Heart left ventricle (tissue), 16 donors: ENCODE measurements at regions not wholly inside any gene's neighbourhood (a gene's known extent, or its start where the extent isn't known, plus 50 kb on each side); places are given as distances from the start of the nearest gene placed in this dataset.

Experiments used
- ATAC-seq, 4 donors: fragments of 200-7000 bp; cut with Tn5 transposase; one replicate each; pipeline ENCODE4 v1.9.1; 2020 to 2022; ENCODE audit warnings: moderate library complexity in 4 of 4, mild to moderate bottlenecking in 3 of 4, moderate number of reproducible peaks in 1 of 4
- DNase-seq, 5 donors: peaks; one replicate each; pipeline ENCODE4 v3.0.0-alpha.2; 2020
- H3K27ac ChIP-seq, 12 donors: fragments of 200-600 bp; sonication (generic) in 4 of 12; one replicate each; pipeline versions ENCODE4 v1.5.0 to v1.8.0; 2016 to 2022; ENCODE audit warnings: mild to moderate bottlenecking in 2 of 12
- H3K27me3 ChIP-seq, 9 donors: fragments of 200-600 bp; sonication (generic) in 2 of 9; one replicate each; pipeline versions ENCODE4 v1.5.1 to v1.8.0; 2016 to 2022; ENCODE audit warnings: mild to moderate bottlenecking in 3 of 9
- H3K36me3 ChIP-seq, 9 donors: fragments of 200-600 bp; sonication (generic) in 2 of 9; one replicate each; pipeline versions ENCODE4 v1.5.0 to v1.8.0; 2018 to 2022; ENCODE audit warnings: mild to moderate bottlenecking in 2 of 9
- H3K4me1 ChIP-seq, 12 donors: fragments of 200-600 bp; sonication (generic) in 4 of 12; one replicate each; pipeline versions ENCODE4 v1.5.0 to v1.8.0; 2016 to 2022; ENCODE audit warnings: mild to moderate bottlenecking in 3 of 12
- H3K4me3 ChIP-seq, 12 donors: fragments of 200-600 bp; sonication (generic) in 4 of 12; one replicate each; pipeline versions ENCODE4 v1.5.0 to v1.8.0; 2017 to 2022; ENCODE audit warnings: mild to moderate bottlenecking in 9 of 12, moderate library complexity in 4 of 12
- H3K9me3 ChIP-seq, 12 donors: fragments of 200-600 bp; sonication (generic) in 4 of 12; one replicate each; pipeline versions ENCODE4 v1.5.0 to v1.8.0; 2016 to 2022; ENCODE audit warnings: mild to moderate bottlenecking in 1 of 12
- POLR2A ChIP-seq, 2 donors: fragments of 450-650 bp; IDR thresholded peaks; one replicate each; pipeline ENCODE4 v1.6.1; 2017; ENCODE audit warnings: antibody characterized with exemption in 2 of 2, mild to moderate bottlenecking in 2 of 2, moderate library complexity in 2 of 2
- WGBS, 4 donors: extraction: QIAGEN DNeasy Blood & Tissue Kit in 2 of 4; methylation state at CpG; one replicate each; pipeline versions ENCODE4 v1.1.5 to v1.1.7; 2013 to 2018; 5-methylcytosine and 5-hydroxymethylcytosine counted together
- intact Hi-C, 10 donors: fragments of 100-400 bp; cut with DNase I; formaldehyde crosslinking; loops; one replicate each; pipeline versions ENCODE4 v1.11.1 to v1.14.2; 2022
- TF ChIP-seq, protein P1 (sequence below), 12 donors: fragments of 200-600 bp; sonication (generic) in 4 of 12; IDR thresholded peaks; one replicate each; pipeline versions ENCODE4 v1.5.0 to v1.8.0; 2018 to 2022; ENCODE audit warnings: antibody characterized with exemption in 12 of 12, mild to moderate bottlenecking in 5 of 12
- donor health status: ischemic (EF 13 %, LVEDD 7.1; RV severe dilation, severe dysfunction).
- donor health status: healthy with polysubstance abuse.
- donor health status: DM: no; HTN: yes; CAD: no.
- donor health status: DM: no; HTN: no; CAD: no.
- donor health status: ischemic (EF 25% LVEDD 6.9; RV normal size, moderate dysfunction).
- donor health status: ischemic (EF 25% LVEDD 5.7; RV mildly dilated, moderate dysfunction).
- donor health status: healthy.
- donor health status: DM: yes; HTN: yes; CAD: no.
- donor health status: ischemic (EF 35%, LVEDD 5.7; RV mildly dilated, moderate dysfunction).
- donor health status: nonischemic (EF 11% LVEDD 7.7; RV severe dilation, severe dysfunction).
- donor health status: DM: yes; HTN: yes; CAD: no.
- donor health status: PGD.
- donor health status: ischemic (EF 29% LVEDD 5.4; RV normal size, mild dysfunction).
- donor health status: nonischemic (EF 23%, LVEDD 6.1; RV moderate dilation, normal function).

DNA sequence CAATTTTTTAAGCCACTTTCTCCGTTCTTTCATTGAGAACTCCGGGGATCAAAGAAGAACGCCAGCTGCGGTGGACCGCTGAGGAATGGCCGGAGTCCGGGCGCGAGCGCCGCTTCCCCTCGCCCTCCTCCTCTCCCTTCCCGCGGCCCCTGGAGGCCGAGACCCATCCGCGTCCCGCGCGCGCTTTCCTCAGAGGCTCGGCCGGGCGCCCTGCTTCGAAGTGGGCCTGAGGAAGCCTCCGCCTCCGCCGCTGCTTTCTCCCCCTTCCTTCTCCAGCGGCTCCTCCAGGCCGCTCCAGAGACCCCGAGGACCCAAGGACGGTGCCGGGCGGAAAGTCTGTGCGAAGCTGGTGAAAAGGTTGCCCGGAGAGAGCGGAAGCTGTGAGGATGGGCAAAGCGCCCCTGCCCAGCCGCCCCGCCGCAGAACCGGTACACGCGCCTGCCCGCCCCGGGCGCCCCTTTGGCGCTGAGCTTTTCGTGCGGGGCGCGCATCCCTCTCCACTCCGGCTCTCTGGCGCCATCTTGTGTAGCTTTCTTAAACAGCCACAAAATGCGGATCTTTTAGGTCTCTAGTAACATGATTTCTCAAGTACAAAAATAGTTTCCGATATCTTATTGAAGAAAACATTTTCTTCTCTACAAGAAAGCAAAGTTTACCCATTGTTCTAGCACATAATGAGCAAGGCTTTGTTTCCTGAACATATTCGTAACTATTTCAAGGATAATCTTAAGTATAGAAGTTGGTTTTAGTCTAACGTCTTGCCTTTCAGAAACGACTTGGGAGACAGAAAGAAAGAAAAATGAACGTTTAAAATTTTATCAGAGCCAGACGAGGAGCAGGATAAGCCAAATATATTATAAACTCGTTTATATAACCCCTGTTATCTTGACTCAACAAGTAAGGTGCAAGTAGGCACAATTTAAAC is 59.2 kb upstream of the FAM174B start:
- Histone ChIP-seq H3K9me3 (peaks cover 0 to 8% (median 0%) of the 10 kb centered on the region in 12 donors), H3K27me3 (peaks cover 0 to 5% (median 0%) of the 10 kb centered on the region in 9 donors), H3K27ac (peak overlapping the region; percentile 17 to 86 (median 59)), H3K4me1 (peaks cover 0 to 9% (median 4%) of the 10 kb centered on the region in 12 donors), H3K36me3 (no peaks in the 10 kb centered on the region), H3K4me3 (peak overlapping the region; percentile 33 to 74 (median 62))
- TF ChIP-seq, protein P1, sequence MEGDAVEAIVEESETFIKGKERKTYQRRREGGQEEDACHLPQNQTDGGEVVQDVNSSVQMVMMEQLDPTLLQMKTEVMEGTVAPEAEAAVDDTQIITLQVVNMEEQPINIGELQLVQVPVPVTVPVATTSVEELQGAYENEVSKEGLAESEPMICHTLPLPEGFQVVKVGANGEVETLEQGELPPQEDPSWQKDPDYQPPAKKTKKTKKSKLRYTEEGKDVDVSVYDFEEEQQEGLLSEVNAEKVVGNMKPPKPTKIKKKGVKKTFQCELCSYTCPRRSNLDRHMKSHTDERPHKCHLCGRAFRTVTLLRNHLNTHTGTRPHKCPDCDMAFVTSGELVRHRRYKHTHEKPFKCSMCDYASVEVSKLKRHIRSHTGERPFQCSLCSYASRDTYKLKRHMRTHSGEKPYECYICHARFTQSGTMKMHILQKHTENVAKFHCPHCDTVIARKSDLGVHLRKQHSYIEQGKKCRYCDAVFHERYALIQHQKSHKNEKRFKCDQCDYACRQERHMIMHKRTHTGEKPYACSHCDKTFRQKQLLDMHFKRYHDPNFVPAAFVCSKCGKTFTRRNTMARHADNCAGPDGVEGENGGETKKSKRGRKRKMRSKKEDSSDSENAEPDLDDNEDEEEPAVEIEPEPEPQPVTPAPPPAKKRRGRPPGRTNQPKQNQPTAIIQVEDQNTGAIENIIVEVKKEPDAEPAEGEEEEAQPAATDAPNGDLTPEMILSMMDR (IDR thresholded peaks at IDR 0.05) = peak; percentile 78 to 97 (median 90)
- TF ChIP-seq POLR2A (IDR thresholded peaks at IDR 0.05) = no peak
- 2% methylated on average over 50 to 62 of the region's 62 CpGs for WGBS, 4 donors
- peak; percentile 73 to 92 (median 88) for ATAC-seq
- peak; percentile 69 to 78 (median 75) for DNase-seq
- intact Hi-C loops = loop anchor here (1.0 to 10.0 kb wide), 8 partner anchors 192 to 1410 kb away; partner anchors contain the start of gene ST8SIA2 (in 2 of the 10)

DNA sequence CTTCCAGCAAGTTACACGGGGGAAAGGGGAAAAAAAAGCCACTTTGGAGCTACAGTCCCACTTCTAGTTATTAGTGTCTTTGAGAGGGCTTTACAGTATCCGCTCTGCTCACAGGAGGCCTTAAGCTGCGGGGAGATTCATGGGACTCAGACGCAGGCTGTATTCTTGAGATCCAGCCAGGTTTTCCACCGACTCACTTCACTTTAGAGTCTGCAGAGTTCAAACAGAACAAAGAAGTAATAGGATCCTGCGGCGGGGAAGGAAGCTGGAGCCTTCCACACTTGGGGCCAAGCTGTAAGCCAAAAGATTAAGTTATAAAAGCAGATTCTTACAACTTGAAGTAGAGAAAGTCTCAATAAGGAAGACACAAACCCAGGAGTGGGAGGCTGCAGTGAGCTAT is 60.2 kb upstream of the FAM174B start:
- WGBS, 4 donors = 69 to 77% (median 73%) methylated on average over 7 of the region's 7 CpGs
- Histone ChIP-seq H3K27me3 (peaks cover 0 to 5% (median 0%) of the 10 kb centered on the region in 9 donors), H3K27ac (no peak overlapping the region)

DNA sequence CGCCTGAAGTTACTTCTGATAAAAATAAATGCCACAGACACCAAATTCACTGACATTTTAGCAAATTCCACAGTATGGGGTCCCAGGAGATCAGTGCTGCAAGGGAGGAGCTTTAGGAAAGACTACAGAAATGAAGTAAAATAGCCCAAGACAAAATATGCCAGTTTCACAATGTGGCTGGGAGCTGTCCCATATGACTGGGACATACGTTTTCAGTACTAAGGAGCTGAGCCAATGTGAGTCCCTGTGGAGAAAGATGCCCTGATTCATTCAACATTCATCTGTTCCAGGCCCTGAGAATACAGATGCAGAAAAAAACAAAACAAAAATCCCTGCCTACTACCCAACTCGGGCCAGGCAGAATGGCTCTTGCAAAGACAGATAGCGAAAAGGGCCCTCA is 63.4 kb upstream of the FAM174B start:
- peaks cover 0 to 4% (median 0%) of the 10 kb centered on the region in 9 donors for H3K27me3 ChIP-seq
- intact Hi-C loops = loop anchor here in 7 of 10 donors (5.0 to 10.0 kb wide), 5 partner anchors 197 to 1414 kb away; partner anchors contain the start of gene ST8SIA2 (in 2 of the 7)

More for the DNA sequence above, 60.2 kb upstream of the FAM174B start:
- DNase-seq (peak in 1 of 5 donors; percentile 15), ATAC-seq (peak in 2 of 4 donors; percentile 16 to 24)
- Histone ChIP-seq H3K9me3 (peaks cover 0 to 8% (median 0%) of the 10 kb centered on the region in 12 donors), H3K36me3 (no peaks in the 10 kb centered on the region), H3K4me3 (no peak overlapping the region), H3K4me1 (peaks cover 0 to 9% (median 4%) of the 10 kb centered on the region in 12 donors)
- intact Hi-C loops = loop anchor here in 9 of 10 donors (1.0 to 10.0 kb wide), 9 partner anchors 193 to 1411 kb away; partner anchors contain the start of gene ST8SIA2 (in 2 of the 9)
- TF ChIP-seq POLR2A (IDR thresholded peaks at IDR 0.05) = no peak
- TF ChIP-seq, protein P1 (IDR thresholded peaks at IDR 0.05) = no peak

More for the DNA sequence above, 63.4 kb upstream of the FAM174B start:
- no peak for TF ChIP-seq POLR2A (IDR thresholded peaks at IDR 0.05)
- TF ChIP-seq, protein P1 (IDR thresholded peaks at IDR 0.05) = no peak
- ATAC-seq (no peak), DNase-seq (no peak)
- peaks cover 0 to 7% (median 4%) of the 10 kb centered on the region in 12 donors for H3K4me1 ChIP-seq
- H3K9me3 ChIP-seq = peaks cover 0 to 16% (median 0%) of the 10 kb centered on the region in 12 donors
- 62 to 82% (median 79%) methylated on average over 4 of the region's 4 CpGs for WGBS, 4 donors
- H3K4me3 ChIP-seq = no peak overlapping the region
- no peaks in the 10 kb centered on the region for H3K36me3 ChIP-seq
- no peak overlapping the region for H3K27ac ChIP-seq
